ENCODE measurements at regions not wholly inside any gene's neighbourhood (a gene's known extent, or its start where the extent isn't known, plus 50 kb on each side); places are given as distances from the start of the nearest gene placed in this dataset.
"Not testable (repeated sequence)": the region's sequence is repeated elsewhere in the genome, so short reads cannot be mapped to it uniquely, and the experiment has no call there.

DNA sequence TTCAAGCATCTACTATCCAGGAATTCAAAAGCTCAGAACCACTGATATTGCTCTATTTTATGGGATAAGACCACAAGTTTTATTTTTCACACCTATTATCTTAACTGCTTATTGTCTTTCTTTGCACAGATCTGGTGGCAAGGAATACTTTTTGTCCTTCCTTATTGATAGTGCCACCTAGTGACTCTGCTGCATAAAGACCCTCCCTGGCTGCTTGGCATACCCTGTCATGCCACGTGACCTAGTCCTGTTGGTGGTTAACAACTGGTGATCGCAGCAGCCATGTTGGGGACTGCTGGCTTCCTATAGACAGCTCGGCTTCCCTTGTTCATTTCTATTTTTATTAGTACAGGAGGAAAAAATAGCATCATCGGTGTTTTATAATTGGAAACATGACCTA is 236.3 kb downstream of the MEX3B start:
- Mint-ChIP-seq H3K4me1 (ENCODE audit: low read depth, unreplicated experiment) (peaks cover 4% of the 10 kb centered on the region), H3K4me3 (ENCODE audit: unreplicated experiment) (no peak overlapping the region), H3K27me3 (ENCODE audit: unreplicated experiment) (peaks cover 2% of the 10 kb centered on the region), H3K27ac (ENCODE audit: unreplicated experiment) (no peak overlapping the region), H3K36me3 (ENCODE audit: unreplicated experiment) (peaks cover 5% of the 10 kb centered on the region), H3K9me3 (ENCODE audit: unreplicated experiment) (no peaks in the 10 kb centered on the region)
- peak; percentile 18 for DNase-seq
- TF ChIP-seq, protein P1, sequence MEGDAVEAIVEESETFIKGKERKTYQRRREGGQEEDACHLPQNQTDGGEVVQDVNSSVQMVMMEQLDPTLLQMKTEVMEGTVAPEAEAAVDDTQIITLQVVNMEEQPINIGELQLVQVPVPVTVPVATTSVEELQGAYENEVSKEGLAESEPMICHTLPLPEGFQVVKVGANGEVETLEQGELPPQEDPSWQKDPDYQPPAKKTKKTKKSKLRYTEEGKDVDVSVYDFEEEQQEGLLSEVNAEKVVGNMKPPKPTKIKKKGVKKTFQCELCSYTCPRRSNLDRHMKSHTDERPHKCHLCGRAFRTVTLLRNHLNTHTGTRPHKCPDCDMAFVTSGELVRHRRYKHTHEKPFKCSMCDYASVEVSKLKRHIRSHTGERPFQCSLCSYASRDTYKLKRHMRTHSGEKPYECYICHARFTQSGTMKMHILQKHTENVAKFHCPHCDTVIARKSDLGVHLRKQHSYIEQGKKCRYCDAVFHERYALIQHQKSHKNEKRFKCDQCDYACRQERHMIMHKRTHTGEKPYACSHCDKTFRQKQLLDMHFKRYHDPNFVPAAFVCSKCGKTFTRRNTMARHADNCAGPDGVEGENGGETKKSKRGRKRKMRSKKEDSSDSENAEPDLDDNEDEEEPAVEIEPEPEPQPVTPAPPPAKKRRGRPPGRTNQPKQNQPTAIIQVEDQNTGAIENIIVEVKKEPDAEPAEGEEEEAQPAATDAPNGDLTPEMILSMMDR (IDR thresholded peaks at IDR 0.05; ENCODE audit: partially characterized antibody, unreplicated experiment) = no peak

DNA sequence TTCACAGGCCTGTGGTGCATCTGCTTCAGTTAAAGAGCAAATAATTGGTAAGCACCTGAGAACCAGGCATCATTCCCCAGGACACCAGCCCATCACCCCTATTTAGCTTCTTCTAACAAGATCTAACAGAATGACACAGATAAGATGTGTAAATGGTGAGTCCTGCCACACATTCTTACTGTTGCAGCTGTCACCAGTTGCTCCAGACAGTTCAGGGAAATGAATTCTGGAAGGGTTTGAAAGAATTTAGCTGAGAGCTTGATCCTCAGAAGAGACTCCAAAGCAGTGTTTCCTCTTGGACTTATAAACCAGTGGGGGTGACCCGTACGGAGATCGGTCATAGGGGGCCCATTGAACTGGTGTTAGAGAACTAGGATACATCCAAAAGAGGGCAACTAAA is 238.0 kb downstream of the MEX3B start:
- H3K4me3 Mint-ChIP-seq (ENCODE audit: unreplicated experiment) = no peak overlapping the region
- peaks cover 5% of the 10 kb centered on the region for H3K36me3 Mint-ChIP-seq (ENCODE audit: unreplicated experiment)
- H3K27me3 Mint-ChIP-seq (ENCODE audit: unreplicated experiment) = peaks cover 2% of the 10 kb centered on the region
- TF ChIP-seq, protein P1 (IDR thresholded peaks at IDR 0.05; ENCODE audit: partially characterized antibody, unreplicated experiment) = no peak
- DNase-seq = no peak
- H3K27ac Mint-ChIP-seq (ENCODE audit: unreplicated experiment) = no peak overlapping the region
- peaks cover 4% of the 10 kb centered on the region for H3K4me1 Mint-ChIP-seq (ENCODE audit: low read depth, unreplicated experiment)
- no peaks in the 10 kb centered on the region for H3K9me3 Mint-ChIP-seq (ENCODE audit: unreplicated experiment)

DNA sequence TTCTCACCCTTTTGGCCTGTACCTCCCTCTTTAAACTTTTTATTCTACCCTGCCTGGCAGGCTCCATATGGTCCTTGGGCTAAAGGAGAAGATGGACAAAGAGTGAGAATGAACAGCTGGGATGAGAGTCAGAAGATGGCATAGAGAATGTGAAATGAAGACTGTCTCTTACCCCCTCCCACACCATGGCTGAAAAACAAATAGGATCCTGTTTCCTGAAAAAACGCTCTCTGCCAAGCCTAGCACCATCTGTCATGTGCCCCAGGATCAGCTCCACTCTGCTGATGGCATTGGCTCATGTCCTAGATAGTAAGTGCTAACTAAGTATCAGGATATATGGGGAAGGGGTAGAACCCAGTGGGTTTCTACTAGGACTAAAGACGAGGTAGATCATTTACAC is 238.6 kb downstream of the MEX3B start:
- TF ChIP-seq, protein P1 (IDR thresholded peaks at IDR 0.05; ENCODE audit: partially characterized antibody, unreplicated experiment) = no peak
- peaks cover 5% of the 10 kb centered on the region for H3K36me3 Mint-ChIP-seq (ENCODE audit: unreplicated experiment)
- peaks cover 2% of the 10 kb centered on the region for H3K27me3 Mint-ChIP-seq (ENCODE audit: unreplicated experiment)
- DNase-seq = no peak
- H3K4me3 Mint-ChIP-seq (ENCODE audit: unreplicated experiment) = no peak overlapping the region
- no peak overlapping the region for H3K27ac Mint-ChIP-seq (ENCODE audit: unreplicated experiment)
- no peaks in the 10 kb centered on the region for H3K9me3 Mint-ChIP-seq (ENCODE audit: unreplicated experiment)
- H3K4me1 Mint-ChIP-seq (ENCODE audit: low read depth, unreplicated experiment) = peaks cover 4% of the 10 kb centered on the region

DNA sequence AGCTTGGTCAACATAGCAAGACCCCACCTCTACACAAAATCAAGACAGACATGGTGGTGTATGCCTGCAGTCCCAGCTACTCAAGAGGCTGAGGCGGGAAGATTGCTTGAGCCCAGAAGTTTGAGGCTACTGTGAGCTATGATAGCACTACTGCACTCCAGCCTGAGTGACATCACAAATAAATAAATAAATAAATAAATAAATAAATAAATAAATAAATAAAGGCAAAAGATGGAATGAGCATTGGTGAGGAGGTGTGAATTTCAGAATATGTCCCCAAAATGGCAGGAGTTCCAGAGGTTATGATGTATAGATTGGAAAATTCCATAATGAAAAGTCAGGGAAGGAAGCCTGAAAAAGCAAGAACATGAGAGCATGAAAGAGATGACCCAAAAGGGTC is 249.9 kb downstream of the MEX3B start:
- Mint-ChIP-seq H3K27me3 (ENCODE audit: unreplicated experiment) (no peaks in the 10 kb centered on the region), H3K4me3 (ENCODE audit: unreplicated experiment) (no peak overlapping the region), H3K27ac (ENCODE audit: unreplicated experiment) (no peak overlapping the region), H3K9me3 (ENCODE audit: unreplicated experiment) (no peaks in the 10 kb centered on the region), H3K4me1 (ENCODE audit: low read depth, unreplicated experiment) (no peaks in the 10 kb centered on the region), H3K36me3 (ENCODE audit: unreplicated experiment) (no peaks in the 10 kb centered on the region)
- DNase-seq = no peak
- TF ChIP-seq, protein P1 (IDR thresholded peaks at IDR 0.05; ENCODE audit: partially characterized antibody, unreplicated experiment) = no peak

DNA sequence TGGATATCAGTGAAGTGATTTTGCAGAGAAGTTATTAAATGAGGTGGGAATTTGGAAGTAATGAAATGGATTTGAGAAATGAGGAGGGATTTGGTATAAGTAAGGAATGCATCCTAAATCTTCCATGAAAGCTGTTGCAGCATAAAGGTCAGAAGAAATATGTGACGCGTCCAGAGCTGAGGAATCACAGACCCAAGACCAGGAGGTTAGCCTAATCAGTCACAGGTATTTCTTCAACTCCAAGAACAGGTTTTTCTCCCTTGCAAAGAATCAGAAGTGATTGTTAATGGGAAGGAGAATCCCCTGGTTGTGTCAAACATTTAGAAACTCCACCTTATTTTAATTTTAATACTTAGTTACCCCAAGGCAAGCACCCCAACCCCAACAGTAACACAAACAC is 253.2 kb downstream of the MEX3B start:
- Mint-ChIP-seq H3K4me3 (ENCODE audit: unreplicated experiment) (no peak overlapping the region), H3K9me3 (ENCODE audit: unreplicated experiment) (peaks cover 2% of the 10 kb centered on the region), H3K27ac (ENCODE audit: unreplicated experiment) (no peak overlapping the region), H3K36me3 (ENCODE audit: unreplicated experiment) (peaks cover 4% of the 10 kb centered on the region), H3K4me1 (ENCODE audit: low read depth, unreplicated experiment) (peaks cover 7% of the 10 kb centered on the region), H3K27me3 (ENCODE audit: unreplicated experiment) (no peaks in the 10 kb centered on the region)
- no peak for DNase-seq
- TF ChIP-seq, protein P1 (IDR thresholded peaks at IDR 0.05; ENCODE audit: partially characterized antibody, unreplicated experiment) = no peak

DNA sequence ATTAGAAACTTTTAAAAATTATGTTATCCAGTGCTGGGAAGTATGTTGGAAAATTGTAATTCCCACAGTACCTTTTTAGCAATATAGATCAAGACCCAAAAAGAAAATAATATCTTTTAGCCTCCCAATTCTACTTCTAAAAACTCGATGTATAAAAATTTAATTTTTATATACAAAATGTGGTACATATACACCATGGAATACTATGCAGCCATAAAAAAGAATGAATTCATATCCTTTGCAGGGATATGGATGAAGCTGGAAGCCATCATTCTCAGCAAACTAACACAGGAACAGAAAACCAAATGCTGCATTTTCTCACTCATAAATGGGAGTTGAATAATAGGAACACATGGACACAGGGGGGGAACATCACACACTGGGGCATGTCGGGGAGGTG is 254.5 kb downstream of the MEX3B start:
- H3K4me3 Mint-ChIP-seq (ENCODE audit: unreplicated experiment); H3K27me3 Mint-ChIP-seq (ENCODE audit: unreplicated experiment); DNase-seq; H3K9me3 Mint-ChIP-seq (ENCODE audit: unreplicated experiment); H3K36me3 Mint-ChIP-seq (ENCODE audit: unreplicated experiment); H3K27ac Mint-ChIP-seq (ENCODE audit: unreplicated experiment): not testable (repeated sequence)
- peaks cover 12% of the 10 kb centered on the region for H3K4me1 Mint-ChIP-seq (ENCODE audit: low read depth, unreplicated experiment)

Data from glutamatergic neuron (in vitro differentiated cells).